ENCODE measurements at regions not wholly inside any gene's neighbourhood (a gene's known extent, or its start where the extent isn't known, plus 50 kb on each side); places are given as distances from the start of the nearest gene placed in this dataset.

DNA sequence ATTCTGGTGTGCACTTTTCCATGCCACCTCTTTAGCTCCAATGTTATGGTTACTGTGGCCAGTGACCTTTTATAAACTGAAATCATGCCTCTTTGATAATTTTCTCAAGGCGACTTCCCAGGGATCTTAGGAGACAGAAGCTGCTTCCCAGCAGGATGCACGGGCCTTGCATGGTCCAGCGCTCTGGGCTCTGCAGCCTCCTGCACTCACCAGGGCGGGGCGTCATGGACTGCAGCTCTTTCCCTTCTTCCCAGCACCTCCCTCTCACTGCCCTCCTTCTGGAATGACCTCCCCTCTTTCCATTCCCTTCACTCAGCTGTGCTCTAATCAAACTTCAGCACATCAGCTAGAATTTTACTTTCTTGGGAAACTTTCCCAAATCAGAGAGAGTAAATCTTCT is 318.3 kb downstream of the IRS2 start:
- TF ChIP-seq, protein P1, sequence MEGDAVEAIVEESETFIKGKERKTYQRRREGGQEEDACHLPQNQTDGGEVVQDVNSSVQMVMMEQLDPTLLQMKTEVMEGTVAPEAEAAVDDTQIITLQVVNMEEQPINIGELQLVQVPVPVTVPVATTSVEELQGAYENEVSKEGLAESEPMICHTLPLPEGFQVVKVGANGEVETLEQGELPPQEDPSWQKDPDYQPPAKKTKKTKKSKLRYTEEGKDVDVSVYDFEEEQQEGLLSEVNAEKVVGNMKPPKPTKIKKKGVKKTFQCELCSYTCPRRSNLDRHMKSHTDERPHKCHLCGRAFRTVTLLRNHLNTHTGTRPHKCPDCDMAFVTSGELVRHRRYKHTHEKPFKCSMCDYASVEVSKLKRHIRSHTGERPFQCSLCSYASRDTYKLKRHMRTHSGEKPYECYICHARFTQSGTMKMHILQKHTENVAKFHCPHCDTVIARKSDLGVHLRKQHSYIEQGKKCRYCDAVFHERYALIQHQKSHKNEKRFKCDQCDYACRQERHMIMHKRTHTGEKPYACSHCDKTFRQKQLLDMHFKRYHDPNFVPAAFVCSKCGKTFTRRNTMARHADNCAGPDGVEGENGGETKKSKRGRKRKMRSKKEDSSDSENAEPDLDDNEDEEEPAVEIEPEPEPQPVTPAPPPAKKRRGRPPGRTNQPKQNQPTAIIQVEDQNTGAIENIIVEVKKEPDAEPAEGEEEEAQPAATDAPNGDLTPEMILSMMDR (IDR thresholded peaks at IDR 0.05) = no peak
- TF ChIP-seq POLR2A (IDR thresholded peaks at IDR 0.05) = no peak
